ENCODE measurements at regions not wholly inside any gene's neighbourhood (a gene's known extent, or its start where the extent isn't known, plus 50 kb on each side); places are given as distances from the start of the nearest gene placed in this dataset.
"Not testable (repeated sequence)": the region's sequence is repeated elsewhere in the genome, so short reads cannot be mapped to it uniquely, and the experiment has no call there.

GRCh38 chr5:102628441-102629175 lies 126.5 kb upstream of the PAM start:
- Histone ChIP-seq H3K9me3 (no peaks in the 10 kb centered on the region), H3K4me3 (no peak overlapping the region), H3K4me1 (peaks cover 7% of the 10 kb centered on the region), H3K27me3 (no peaks in the 10 kb centered on the region), H3K27ac (no peak overlapping the region), H3K36me3 (no peaks in the 10 kb centered on the region)
- DNase-seq (ENCODE audit: extremely low spot score in 2 of 2): no peak
- TF ChIP-seq POLR2AphosphoS5 (IDR thresholded peaks at IDR 0.05; ENCODE audit: insufficient read depth in 1 of 2, low read depth in 1 of 2) (no peak), POLR2A (IDR thresholded peaks at IDR 0.05) (no peak)
- TF ChIP-seq, protein P1, sequence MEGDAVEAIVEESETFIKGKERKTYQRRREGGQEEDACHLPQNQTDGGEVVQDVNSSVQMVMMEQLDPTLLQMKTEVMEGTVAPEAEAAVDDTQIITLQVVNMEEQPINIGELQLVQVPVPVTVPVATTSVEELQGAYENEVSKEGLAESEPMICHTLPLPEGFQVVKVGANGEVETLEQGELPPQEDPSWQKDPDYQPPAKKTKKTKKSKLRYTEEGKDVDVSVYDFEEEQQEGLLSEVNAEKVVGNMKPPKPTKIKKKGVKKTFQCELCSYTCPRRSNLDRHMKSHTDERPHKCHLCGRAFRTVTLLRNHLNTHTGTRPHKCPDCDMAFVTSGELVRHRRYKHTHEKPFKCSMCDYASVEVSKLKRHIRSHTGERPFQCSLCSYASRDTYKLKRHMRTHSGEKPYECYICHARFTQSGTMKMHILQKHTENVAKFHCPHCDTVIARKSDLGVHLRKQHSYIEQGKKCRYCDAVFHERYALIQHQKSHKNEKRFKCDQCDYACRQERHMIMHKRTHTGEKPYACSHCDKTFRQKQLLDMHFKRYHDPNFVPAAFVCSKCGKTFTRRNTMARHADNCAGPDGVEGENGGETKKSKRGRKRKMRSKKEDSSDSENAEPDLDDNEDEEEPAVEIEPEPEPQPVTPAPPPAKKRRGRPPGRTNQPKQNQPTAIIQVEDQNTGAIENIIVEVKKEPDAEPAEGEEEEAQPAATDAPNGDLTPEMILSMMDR (IDR thresholded peaks at IDR 0.05): no peak
- intact Hi-C loops (cut with DNase I): no loop called here

- H3K27ac ChIP-seq: no peak overlapping the region
- no peak for DNase-seq (ENCODE audit: extremely low spot score in 2 of 2)
- no peak overlapping the region for H3K4me3 ChIP-seq
- no peak for TF ChIP-seq POLR2AphosphoS5 (IDR thresholded peaks at IDR 0.05; ENCODE audit: insufficient read depth in 1 of 2, low read depth in 1 of 2)
- TF ChIP-seq, protein P1 (IDR thresholded peaks at IDR 0.05): no peak
- TF ChIP-seq POLR2A (IDR thresholded peaks at IDR 0.05): no peak
- no peaks in the 10 kb centered on the region for H3K9me3 ChIP-seq
- intact Hi-C loops (cut with DNase I): no loop called here
- H3K4me1 ChIP-seq: peaks cover under 1% of the 10 kb centered on the region
- no peaks in the 10 kb centered on the region for H3K27me3 ChIP-seq
- H3K36me3 ChIP-seq: no peaks in the 10 kb centered on the region
These were observed 125.1 kb upstream of the PAM start for GRCh38 chr5:102629827-102630605.

GRCh38 chr5:102635399-102635798 lies 119.7 kb upstream of the PAM start:
- H3K27me3 ChIP-seq; H3K4me3 ChIP-seq; H3K9me3 ChIP-seq; H3K4me1 ChIP-seq; DNase-seq (ENCODE audit: extremely low spot score in 2 of 2); intact Hi-C loops (cut with DNase I); H3K27ac ChIP-seq; H3K36me3 ChIP-seq: not testable (repeated sequence)

DNA sequence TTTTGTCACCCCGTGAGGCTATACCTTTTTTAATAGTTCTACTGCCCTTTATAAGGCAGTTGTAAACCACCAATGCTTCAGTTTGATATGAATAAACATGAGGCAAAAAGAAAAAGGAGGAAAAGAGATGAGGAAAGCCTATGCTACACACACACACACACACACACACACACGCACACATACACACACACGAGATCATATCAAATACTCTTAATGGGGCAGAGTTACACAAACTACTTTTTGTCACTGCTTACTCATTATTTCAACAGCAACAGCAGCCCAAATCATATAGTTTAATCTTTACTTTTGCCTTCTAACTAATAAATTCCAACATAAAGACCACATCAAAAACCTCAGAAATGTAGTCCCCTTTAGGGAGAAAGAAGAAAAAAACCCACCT lies 116.8 kb upstream of the PAM start:
- no peaks in the 10 kb centered on the region for H3K27me3 ChIP-seq
- H3K4me1 ChIP-seq: no peaks in the 10 kb centered on the region
- no peaks in the 10 kb centered on the region for H3K9me3 ChIP-seq
- intact Hi-C loops (cut with DNase I): no loop called here
- TF ChIP-seq, protein P1 (IDR thresholded peaks at IDR 0.05): no peak
- TF ChIP-seq POLR2A (IDR thresholded peaks at IDR 0.05) (no peak), POLR2AphosphoS5 (IDR thresholded peaks at IDR 0.05; ENCODE audit: insufficient read depth in 1 of 2, low read depth in 1 of 2) (no peak)
- H3K4me3 ChIP-seq: no peak overlapping the region
- no peak for DNase-seq (ENCODE audit: extremely low spot score in 2 of 2)
- H3K27ac ChIP-seq: no peak overlapping the region
- H3K36me3 ChIP-seq: no peaks in the 10 kb centered on the region

- intact Hi-C loops (cut with DNase I): no loop called here
- TF ChIP-seq POLR2A (IDR thresholded peaks at IDR 0.05): no peak
- no peak for TF ChIP-seq POLR2AphosphoS5 (IDR thresholded peaks at IDR 0.05; ENCODE audit: insufficient read depth in 1 of 2, low read depth in 1 of 2)
- TF ChIP-seq, protein P1 (IDR thresholded peaks at IDR 0.05): no peak
- H3K27ac ChIP-seq: no peak overlapping the region
These were observed 116.0 kb upstream of the PAM start for GRCh38 chr5:102638912-102639652.

More at GRCh38 chr5:102638912-102639652, 116.0 kb upstream of the PAM start:
- Histone ChIP-seq H3K9me3 (no peaks in the 10 kb centered on the region), H3K4me1 (no peaks in the 10 kb centered on the region), H3K27me3 (no peaks in the 10 kb centered on the region), H3K36me3 (no peaks in the 10 kb centered on the region), H3K4me3 (no peak overlapping the region)
- DNase-seq (ENCODE audit: extremely low spot score in 2 of 2): no peak
